Natural killer cell (primary cell): ENCODE measurements at regions not wholly inside any gene's neighbourhood (a gene's known extent, or its start where the extent isn't known, plus 50 kb on each side); places are given as distances from the start of the nearest gene placed in this dataset.

Source experiments
- ATAC-seq, 3 donors: fragments of 150-1000 bp in 2 of 3; fragments of 200-7000 bp in 1 of 3; cut with Tn5 transposase; 1 replicate in 1 of 3; 2 replicates in 2 of 3; pipeline ENCODE4 v1.10.0; 2021; ENCODE audit warnings: mild to moderate bottlenecking in 2 of 3, moderate library complexity in 2 of 3
- DNase-seq, 2 donors: peaks; one replicate each; pipeline versions ENCODE4 v3.0.0 to v3.0.0-alpha.2; 2013 to 2021; ENCODE audit warnings: mixed read lengths in 1 of 2
- H3K27ac ChIP-seq: one replicate; pipeline ENCODE4 v1.5.1; 2013; ENCODE audit warnings: mild to moderate bottlenecking, low read length
- H3K27me3 ChIP-seq: one replicate; pipeline ENCODE4 v1.6.1; 2013; ENCODE audit warnings: low read length; ENCODE audit not compliant: control insufficient read depth, insufficient read depth
- H3K36me3 ChIP-seq: one replicate; pipeline ENCODE4 v1.6.1; 2013; ENCODE audit warnings: low read length; ENCODE audit not compliant: control insufficient read depth, insufficient read depth
- H3K4me1 ChIP-seq: one replicate; pipeline ENCODE4 v1.6.1; 2013; ENCODE audit warnings: low read length; ENCODE audit not compliant: control insufficient read depth, insufficient read depth
- H3K4me3 ChIP-seq: one replicate; pipeline ENCODE4 v1.5.1; 2013; ENCODE audit warnings: low read length
- H3K9me3 ChIP-seq: one replicate; pipeline ENCODE4 v1.6.1; 2013; ENCODE audit warnings: low read length; ENCODE audit not compliant: control insufficient read depth, insufficient read depth
- H3K27ac Mint-ChIP-seq, 2 donors: one replicate each; pipeline ENCODE4 v1.8.0; 2022; ENCODE audit warnings: mild to moderate bottlenecking in 2 of 2, mixed read lengths in 2 of 2, moderate library complexity in 1 of 2
- H3K27me3 Mint-ChIP-seq, 2 donors: one replicate each; pipeline ENCODE4 v1.8.0; 2022; ENCODE audit warnings: low read depth in 2 of 2, mixed read lengths in 2 of 2
- H3K36me3 Mint-ChIP-seq: one replicate; pipeline ENCODE4 v1.8.0; 2022; ENCODE audit warnings: mixed read lengths
- H3K4me1 Mint-ChIP-seq, 2 donors: one replicate each; pipeline ENCODE4 v1.8.0; 2022; ENCODE audit warnings: mixed read lengths in 2 of 2
- H3K4me3 Mint-ChIP-seq: one replicate; pipeline ENCODE4 v1.8.0; 2022; ENCODE audit warnings: mild to moderate bottlenecking, moderate library complexity, mixed read lengths
- H3K9me3 Mint-ChIP-seq, 2 donors: one replicate each; pipeline ENCODE4 v1.8.0; 2022; ENCODE audit warnings: mixed read lengths in 2 of 2
- WGBS: methylation state at CpG from one replicate; pipeline ENCODE4 v1.1.7; 2013; ENCODE audit warnings: missing lambda C conversion rate; ENCODE audit not compliant: insufficient coverage; 5-methylcytosine and 5-hydroxymethylcytosine counted together
- intact Hi-C: fragments of 100-400 bp; cut with micrococcal nuclease; formaldehyde crosslinking; loops from one replicate; pipeline ENCODE4 v1.14.2; 2022
- TF ChIP-seq, protein P1 (sequence below): fragments of 200-600 bp; IDR thresholded peaks from one replicate; pipeline ENCODE4 v1.8.0; 2022; ENCODE audit warnings: antibody characterized with exemption

DNA sequence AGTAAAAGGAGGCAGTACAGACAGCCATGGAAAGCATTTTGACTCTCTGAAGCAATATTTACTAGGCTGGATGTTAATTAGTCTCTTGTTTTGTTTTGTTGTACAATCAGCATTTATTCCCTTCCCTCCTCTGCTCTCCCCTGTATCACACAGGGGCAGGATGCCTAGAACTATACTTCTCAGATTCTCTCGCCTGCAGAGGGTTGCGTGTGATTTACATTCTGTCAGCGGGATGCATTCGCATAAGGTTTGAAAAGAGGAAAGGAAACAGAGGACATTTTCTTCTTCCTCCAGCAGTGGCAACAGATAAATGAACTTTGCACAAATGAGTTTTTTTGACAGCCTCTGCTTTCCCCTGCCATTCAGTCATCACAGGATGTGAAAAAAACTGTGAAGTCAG, 188.3 kb downstream of the RSL24D1 start:
- H3K4me3 Mint-ChIP-seq = peak overlapping the region; percentile 19
- ATAC-seq (peak in 2 of 3 donors; percentile 42 to 50), DNase-seq (no peak)
- 18% methylated on average over 4 of the region's 4 CpGs for WGBS
- H3K27ac Mint-ChIP-seq = no peak overlapping the region
- intact Hi-C loops = no loop called here
- no peaks in the 10 kb centered on the region for H3K27me3 Mint-ChIP-seq
- Histone ChIP-seq H3K4me3 (no peak overlapping the region), H3K36me3 (no peaks in the 10 kb centered on the region), H3K27ac (no peak overlapping the region), H3K27me3 (no peaks in the 10 kb centered on the region), H3K9me3 (no peaks in the 10 kb centered on the region), H3K4me1 (peaks cover 18% of the 10 kb centered on the region)
- H3K4me1 Mint-ChIP-seq = peaks cover 36 to 47% of the 10 kb centered on the region in 2 donors
- H3K36me3 Mint-ChIP-seq = no peaks in the 10 kb centered on the region
- H3K9me3 Mint-ChIP-seq = no peaks in the 10 kb centered on the region
- TF ChIP-seq, protein P1, sequence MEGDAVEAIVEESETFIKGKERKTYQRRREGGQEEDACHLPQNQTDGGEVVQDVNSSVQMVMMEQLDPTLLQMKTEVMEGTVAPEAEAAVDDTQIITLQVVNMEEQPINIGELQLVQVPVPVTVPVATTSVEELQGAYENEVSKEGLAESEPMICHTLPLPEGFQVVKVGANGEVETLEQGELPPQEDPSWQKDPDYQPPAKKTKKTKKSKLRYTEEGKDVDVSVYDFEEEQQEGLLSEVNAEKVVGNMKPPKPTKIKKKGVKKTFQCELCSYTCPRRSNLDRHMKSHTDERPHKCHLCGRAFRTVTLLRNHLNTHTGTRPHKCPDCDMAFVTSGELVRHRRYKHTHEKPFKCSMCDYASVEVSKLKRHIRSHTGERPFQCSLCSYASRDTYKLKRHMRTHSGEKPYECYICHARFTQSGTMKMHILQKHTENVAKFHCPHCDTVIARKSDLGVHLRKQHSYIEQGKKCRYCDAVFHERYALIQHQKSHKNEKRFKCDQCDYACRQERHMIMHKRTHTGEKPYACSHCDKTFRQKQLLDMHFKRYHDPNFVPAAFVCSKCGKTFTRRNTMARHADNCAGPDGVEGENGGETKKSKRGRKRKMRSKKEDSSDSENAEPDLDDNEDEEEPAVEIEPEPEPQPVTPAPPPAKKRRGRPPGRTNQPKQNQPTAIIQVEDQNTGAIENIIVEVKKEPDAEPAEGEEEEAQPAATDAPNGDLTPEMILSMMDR = no peak

DNA sequence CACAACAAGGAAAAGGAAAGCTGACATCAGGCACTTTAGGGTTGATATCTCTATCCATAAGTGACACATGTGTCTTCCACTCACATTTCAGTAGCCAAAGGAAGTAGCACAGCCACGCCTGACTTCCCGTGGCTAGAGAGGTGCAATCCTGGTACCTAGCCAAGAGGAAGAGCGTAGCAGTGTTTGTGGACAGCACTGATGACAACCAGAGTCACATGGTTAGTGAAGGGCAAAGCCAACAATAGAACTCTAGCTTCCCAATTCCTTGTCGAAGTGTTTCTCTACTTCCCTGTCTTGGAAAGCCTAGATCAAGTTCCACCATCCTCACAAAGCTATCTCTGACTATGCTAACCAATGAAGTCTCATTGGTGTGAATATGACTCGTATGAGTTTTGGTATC, 189.2 kb downstream of the RSL24D1 start:
- Histone ChIP-seq H3K36me3 (no peaks in the 10 kb centered on the region), H3K27me3 (no peaks in the 10 kb centered on the region), H3K9me3 (no peaks in the 10 kb centered on the region), H3K27ac (no peak overlapping the region), H3K4me3 (no peak overlapping the region), H3K4me1 (peaks cover 18% of the 10 kb centered on the region)
- Mint-ChIP-seq H3K27me3 (no peaks in the 10 kb centered on the region), H3K4me1 (peaks cover 36 to 47% of the 10 kb centered on the region in 2 donors), H3K36me3 (no peaks in the 10 kb centered on the region), H3K9me3 (no peaks in the 10 kb centered on the region), H3K4me3 (peak overlapping the region; percentile 21), H3K27ac (no peak overlapping the region)
- WGBS = 53% methylated on average over 5 of the region's 5 CpGs
- intact Hi-C loops = no loop called here
- ATAC-seq (peak; percentile 40 to 72 (median 54)), DNase-seq (peak in 1 of 2 donors; percentile 3)
- TF ChIP-seq, protein P1 = no peak

DNA sequence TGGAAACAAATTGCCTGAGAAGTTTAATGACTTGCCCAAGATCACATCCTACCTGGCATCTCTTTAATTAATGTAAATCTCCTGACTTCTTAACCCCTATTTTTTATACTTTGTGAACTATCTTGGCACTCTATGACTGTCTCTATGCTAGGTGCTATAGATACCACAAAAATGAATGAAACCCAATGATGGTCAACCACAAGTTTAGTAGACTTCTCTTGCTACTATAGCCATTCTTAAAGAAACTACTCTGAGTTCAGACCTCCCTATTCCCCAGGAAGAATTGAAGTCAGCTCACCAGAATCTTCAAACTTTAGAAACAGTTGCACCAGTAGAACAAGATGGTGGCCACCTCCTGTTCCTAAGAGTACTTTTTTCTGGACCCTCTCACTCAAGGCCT, 191.1 kb downstream of the RSL24D1 start:
- TF ChIP-seq, protein P1 = no peak
- peaks cover 36 to 47% of the 10 kb centered on the region in 2 donors for H3K4me1 Mint-ChIP-seq

More for the DNA sequence above, 191.1 kb downstream of the RSL24D1 start:
- peak overlapping the region in 1 of 2 donors; percentile 14 for H3K27ac Mint-ChIP-seq
- H3K9me3 Mint-ChIP-seq = no peaks in the 10 kb centered on the region
- ATAC-seq (peak in 1 of 3 donors; percentile 38), DNase-seq (no peak)
- Histone ChIP-seq H3K27ac (no peak overlapping the region), H3K4me1 (peaks cover 18% of the 10 kb centered on the region), H3K36me3 (no peaks in the 10 kb centered on the region), H3K4me3 (no peak overlapping the region), H3K9me3 (no peaks in the 10 kb centered on the region), H3K27me3 (no peaks in the 10 kb centered on the region)
- H3K36me3 Mint-ChIP-seq = no peaks in the 10 kb centered on the region
- H3K4me3 Mint-ChIP-seq = peak overlapping the region; percentile 18
- intact Hi-C loops = no loop called here
- H3K27me3 Mint-ChIP-seq = no peaks in the 10 kb centered on the region
